Heart right ventricle (tissue), 16 donors: ENCODE measurements at regions not wholly inside any gene's neighbourhood (a gene's known extent, or its start where the extent isn't known, plus 50 kb on each side); places are given as distances from the start of the nearest gene placed in this dataset.
A peak's percentile ranks its signal among the peaks of the same experiment; 100 is the strongest.

Experiments
- ATAC-seq, 8 donors: fragments of 200-7000 bp; cut with Tn5 transposase; one replicate each; pipeline ENCODE4 v1.9.1; 2020; ENCODE audit warnings: mild to moderate bottlenecking in 8 of 8, moderate library complexity in 8 of 8, moderate number of reproducible peaks in 1 of 8
- DNase-seq, 2 donors: peaks; one replicate each; pipeline ENCODE4 v3.0.0-alpha.2; 2020
- H3K27ac ChIP-seq, 10 donors: fragments of 200-600 bp; sonication (generic) in 2 of 10; one replicate each; pipeline versions ENCODE4 v1.5.0 to v1.8.0; 2020 to 2022; ENCODE audit warnings: mild to moderate bottlenecking in 3 of 10
- H3K27me3 ChIP-seq, 7 donors: fragments of 200-600 bp; one replicate each; pipeline ENCODE4 v1.8.0; 2021 to 2022; ENCODE audit warnings: mild to moderate bottlenecking in 2 of 7
- H3K36me3 ChIP-seq, 9 donors: fragments of 200-600 bp; sonication (generic) in 1 of 9; one replicate each; pipeline versions ENCODE4 v1.5.0 to v1.8.0; 2020 to 2022; ENCODE audit warnings: mild to moderate bottlenecking in 2 of 9
- H3K4me1 ChIP-seq, 9 donors: fragments of 200-600 bp; sonication (generic) in 1 of 9; one replicate each; pipeline versions ENCODE4 v1.5.0 to v1.8.0; 2020 to 2022; ENCODE audit warnings: mild to moderate bottlenecking in 4 of 9
- H3K4me3 ChIP-seq, 10 donors: fragments of 200-600 bp; sonication (generic) in 2 of 10; one replicate each; pipeline versions ENCODE4 v1.5.0 to v1.8.0; 2020 to 2022; ENCODE audit warnings: mild to moderate bottlenecking in 7 of 10, moderate library complexity in 2 of 10
- H3K9me3 ChIP-seq, 11 donors: fragments of 200-600 bp in 10 of 11; sonication (generic) in 2 of 11; one replicate each; pipeline versions ENCODE4 v1.5.0 to v1.8.0; 2013 to 2022; ENCODE audit warnings: mild to moderate bottlenecking in 2 of 11, control low read depth in 1 of 11, moderate library complexity in 1 of 11
- WGBS, 2 donors: extraction: QIAGEN DNeasy Blood & Tissue Kit; methylation state at CpG; one replicate each; pipeline ENCODE4 v1.1.7; 2013; ENCODE audit warnings: inconsistent platforms in 1 of 2; 5-methylcytosine and 5-hydroxymethylcytosine counted together
- intact Hi-C, 10 donors: fragments of 100-400 bp; cut with DNase I; formaldehyde crosslinking; loops; one replicate each; pipeline versions ENCODE4 v1.11.1 to v1.14.2; 2022
- TF ChIP-seq, protein P1 (sequence below), 9 donors: fragments of 200-600 bp; sonication (generic) in 2 of 9; IDR thresholded peaks; one replicate each; pipeline versions ENCODE4 v1.5.0 to v1.8.0; 2021 to 2022; ENCODE audit warnings: antibody characterized with exemption in 9 of 9, mild to moderate bottlenecking in 5 of 9, moderate library complexity in 1 of 9
- donor health status: Arrhythmogenic right ventricular cardiomyopathy.
- donor health status: ischemic (EF 13 %, LVEDD 7.1; RV severe dilation, severe dysfunction).
- donor health status: healthy with polysubstance abuse.
- donor health status: DM: no; HTN: yes; CAD: no.
- donor health status: DM: no; HTN: no; CAD: no.
- donor health status: ischemic (EF 25% LVEDD 6.9; RV normal size, moderate dysfunction).
- donor health status: ischemic (EF 25% LVEDD 5.7; RV mildly dilated, moderate dysfunction).
- donor health status: healthy.
- donor health status: DM: yes; HTN: yes; CAD: no.
- donor health status: Ischemic cardiomyopathy.
- donor health status: ischemic (EF 35%, LVEDD 5.7; RV mildly dilated, moderate dysfunction).
- donor health status: nonischemic (EF 11% LVEDD 7.7; RV severe dilation, severe dysfunction).
- donor health status: DM: yes; HTN: yes; CAD: no.
- donor health status: PGD.
- donor health status: ischemic (EF 29% LVEDD 5.4; RV normal size, mild dysfunction).
- donor health status: nonischemic (EF 23%, LVEDD 6.1; RV moderate dilation, normal function).

- TF ChIP-seq, protein P1, sequence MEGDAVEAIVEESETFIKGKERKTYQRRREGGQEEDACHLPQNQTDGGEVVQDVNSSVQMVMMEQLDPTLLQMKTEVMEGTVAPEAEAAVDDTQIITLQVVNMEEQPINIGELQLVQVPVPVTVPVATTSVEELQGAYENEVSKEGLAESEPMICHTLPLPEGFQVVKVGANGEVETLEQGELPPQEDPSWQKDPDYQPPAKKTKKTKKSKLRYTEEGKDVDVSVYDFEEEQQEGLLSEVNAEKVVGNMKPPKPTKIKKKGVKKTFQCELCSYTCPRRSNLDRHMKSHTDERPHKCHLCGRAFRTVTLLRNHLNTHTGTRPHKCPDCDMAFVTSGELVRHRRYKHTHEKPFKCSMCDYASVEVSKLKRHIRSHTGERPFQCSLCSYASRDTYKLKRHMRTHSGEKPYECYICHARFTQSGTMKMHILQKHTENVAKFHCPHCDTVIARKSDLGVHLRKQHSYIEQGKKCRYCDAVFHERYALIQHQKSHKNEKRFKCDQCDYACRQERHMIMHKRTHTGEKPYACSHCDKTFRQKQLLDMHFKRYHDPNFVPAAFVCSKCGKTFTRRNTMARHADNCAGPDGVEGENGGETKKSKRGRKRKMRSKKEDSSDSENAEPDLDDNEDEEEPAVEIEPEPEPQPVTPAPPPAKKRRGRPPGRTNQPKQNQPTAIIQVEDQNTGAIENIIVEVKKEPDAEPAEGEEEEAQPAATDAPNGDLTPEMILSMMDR (IDR thresholded peaks at IDR 0.05): no peak
- WGBS, 2 donors: 72 to 78% methylated on average over 8 of the region's 8 CpGs
- intact Hi-C loops: loop anchor here in 1 of 10 donors (10.0 kb wide), 1 partner anchor 59 kb away; no protein-coding TSS in a partner anchor
- peaks cover 0 to under 1% (median 0%) of the 10 kb centered on the region in 11 donors for H3K9me3 ChIP-seq
- H3K27ac ChIP-seq: no peak overlapping the region
- H3K27me3 ChIP-seq: no peaks in the 10 kb centered on the region
- peak in 2 of 8 donors; percentile 16 to 42 for ATAC-seq
- H3K36me3 ChIP-seq: no peaks in the 10 kb centered on the region
- peaks cover 5 to 38% (median 25%) of the 10 kb centered on the region in 9 donors for H3K4me1 ChIP-seq
- DNase-seq: no peak
- no peak overlapping the region for H3K4me3 ChIP-seq
Measured at GRCh38 chr20:17883592-17884306, 84.8 kb downstream of the SNX5 start.

GRCh38 chr20:17882834-17883591, 85.6 kb downstream of the SNX5 start:
- no peaks in the 10 kb centered on the region for H3K9me3 ChIP-seq
- no peaks in the 10 kb centered on the region for H3K36me3 ChIP-seq
- 84 to 88% methylated on average over 10 of the region's 10 CpGs for WGBS, 2 donors
- peaks cover 5 to 43% (median 28%) of the 10 kb centered on the region in 9 donors for H3K4me1 ChIP-seq
- intact Hi-C loops: loop anchor here in 1 of 10 donors (10.0 kb wide), 1 partner anchor 58 kb away; no protein-coding TSS in a partner anchor
- TF ChIP-seq, protein P1 (IDR thresholded peaks at IDR 0.05): no peak
- DNase-seq (no peak), ATAC-seq (no peak)
- no peak overlapping the region for H3K27ac ChIP-seq
- H3K27me3 ChIP-seq: no peaks in the 10 kb centered on the region
- H3K4me3 ChIP-seq: no peak overlapping the region

- Histone ChIP-seq H3K27ac (no peak overlapping the region), H3K4me3 (no peak overlapping the region), H3K9me3 (no peaks in the 10 kb centered on the region), H3K27me3 (no peaks in the 10 kb centered on the region), H3K36me3 (no peaks in the 10 kb centered on the region), H3K4me1 (peaks cover 5 to 38% (median 28%) of the 10 kb centered on the region in 9 donors)
- DNase-seq (no peak), ATAC-seq (peak in 1 of 8 donors; percentile 22)
- TF ChIP-seq, protein P1 (IDR thresholded peaks at IDR 0.05): no peak
- WGBS, 2 donors: 86 to 88% methylated on average over 17 of the region's 17 CpGs
- intact Hi-C loops: loop anchor here in 1 of 10 donors (10.0 kb wide), 1 partner anchor 57 kb away; no protein-coding TSS in a partner anchor
Measured at GRCh38 chr20:17882065-17882833, 86.3 kb downstream of the SNX5 start.

- ATAC-seq: no peak
- Histone ChIP-seq H3K9me3 (no peaks in the 10 kb centered on the region), H3K27ac (no peak overlapping the region), H3K4me1 (peaks cover 5 to 32% (median 24%) of the 10 kb centered on the region in 9 donors), H3K4me3 (no peak overlapping the region), H3K27me3 (no peaks in the 10 kb centered on the region), H3K36me3 (no peaks in the 10 kb centered on the region)
- no peak for DNase-seq
- TF ChIP-seq, protein P1 (IDR thresholded peaks at IDR 0.05): no peak
- intact Hi-C loops: loop anchor here in 1 of 10 donors (10.0 kb wide), 1 partner anchor 57 kb away; no protein-coding TSS in a partner anchor
- WGBS, 2 donors: 90 to 96% methylated on average over 1 of the region's 1 CpG
Measured at GRCh38 chr20:17881741-17882064, 86.9 kb downstream of the SNX5 start.
